ENCODE measurements at regions not wholly inside any gene's neighbourhood (a gene's known extent, or its start where the extent isn't known, plus 50 kb on each side); places are given as distances from the start of the nearest gene placed in this dataset.

DNA sequence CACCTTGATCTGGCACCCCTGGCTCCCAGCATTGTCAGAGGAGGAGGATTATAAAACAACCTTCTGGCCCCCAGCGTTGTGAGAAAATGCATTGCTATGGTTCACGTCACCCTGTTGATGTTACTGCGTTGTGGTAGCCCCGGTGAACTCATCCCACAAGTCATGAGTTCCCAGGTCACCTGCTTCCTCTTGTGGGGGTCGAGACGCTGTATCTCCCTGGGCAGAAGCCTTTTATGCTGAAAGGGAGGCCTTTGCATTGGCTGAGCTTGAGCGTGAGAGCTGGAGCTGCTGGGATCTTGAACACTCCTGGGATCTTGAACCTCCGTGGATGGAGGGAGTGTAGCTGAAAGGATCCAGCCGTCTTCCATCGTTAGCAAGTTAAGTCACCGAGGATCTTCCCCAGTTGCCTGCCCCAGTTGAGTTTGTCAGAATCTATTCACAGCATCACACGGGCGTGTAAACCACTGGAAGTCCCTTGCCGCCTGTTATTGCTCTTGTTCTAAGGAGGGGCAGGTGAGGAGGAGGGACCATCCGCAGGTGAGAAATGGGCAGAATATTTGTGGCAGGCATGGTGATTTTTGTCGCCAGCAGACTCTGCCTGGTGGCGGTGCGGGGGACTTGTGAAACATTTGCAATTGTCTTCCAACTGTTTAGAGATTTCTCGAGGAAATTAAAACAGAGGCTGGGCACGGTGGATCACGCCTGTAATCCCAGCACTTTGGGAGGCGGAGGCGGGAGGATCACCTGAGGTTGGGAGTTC, 299.9 kb downstream of the ASMT start:
- in situ Hi-C loops (cut with HindIII; ENCODE audit: low sequenced_read_pairs), result no loop called here

GRCh38 chrX:1918780-1919179, 303.9 kb downstream of the ASMT start:
- TF ChIP-seq, protein P1, sequence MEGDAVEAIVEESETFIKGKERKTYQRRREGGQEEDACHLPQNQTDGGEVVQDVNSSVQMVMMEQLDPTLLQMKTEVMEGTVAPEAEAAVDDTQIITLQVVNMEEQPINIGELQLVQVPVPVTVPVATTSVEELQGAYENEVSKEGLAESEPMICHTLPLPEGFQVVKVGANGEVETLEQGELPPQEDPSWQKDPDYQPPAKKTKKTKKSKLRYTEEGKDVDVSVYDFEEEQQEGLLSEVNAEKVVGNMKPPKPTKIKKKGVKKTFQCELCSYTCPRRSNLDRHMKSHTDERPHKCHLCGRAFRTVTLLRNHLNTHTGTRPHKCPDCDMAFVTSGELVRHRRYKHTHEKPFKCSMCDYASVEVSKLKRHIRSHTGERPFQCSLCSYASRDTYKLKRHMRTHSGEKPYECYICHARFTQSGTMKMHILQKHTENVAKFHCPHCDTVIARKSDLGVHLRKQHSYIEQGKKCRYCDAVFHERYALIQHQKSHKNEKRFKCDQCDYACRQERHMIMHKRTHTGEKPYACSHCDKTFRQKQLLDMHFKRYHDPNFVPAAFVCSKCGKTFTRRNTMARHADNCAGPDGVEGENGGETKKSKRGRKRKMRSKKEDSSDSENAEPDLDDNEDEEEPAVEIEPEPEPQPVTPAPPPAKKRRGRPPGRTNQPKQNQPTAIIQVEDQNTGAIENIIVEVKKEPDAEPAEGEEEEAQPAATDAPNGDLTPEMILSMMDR (IDR thresholded peaks at IDR 0.05; ENCODE audit: low read depth, low read length), result no peak
- no peak overlapping the region for H3K4me3 ChIP-seq (ENCODE audit: low read depth, low read length)
- DNase-seq (ENCODE audit: low read depth, low spot score), result no peak
- in situ Hi-C loops (cut with HindIII; ENCODE audit: low sequenced_read_pairs), result no loop called here

More for the DNA sequence above, 299.9 kb downstream of the ASMT start:
- DNase-seq (ENCODE audit: low read depth, low spot score), result no peak
- H3K4me3 ChIP-seq (ENCODE audit: low read depth, low read length), result no peak overlapping the region
- TF ChIP-seq, protein P1 (IDR thresholded peaks at IDR 0.05; ENCODE audit: low read depth, low read length), result no peak

- no peak overlapping the region for H3K4me3 ChIP-seq (ENCODE audit: low read depth, low read length)
- no peak for DNase-seq (ENCODE audit: low read depth, low spot score)
- TF ChIP-seq, protein P1 (IDR thresholded peaks at IDR 0.05; ENCODE audit: low read depth, low read length), result no peak
- in situ Hi-C loops (cut with HindIII; ENCODE audit: low sequenced_read_pairs), result no loop called here
Measured at GRCh38 chrX:1925053-1925481, 310.2 kb downstream of the ASMT start.

DNA sequence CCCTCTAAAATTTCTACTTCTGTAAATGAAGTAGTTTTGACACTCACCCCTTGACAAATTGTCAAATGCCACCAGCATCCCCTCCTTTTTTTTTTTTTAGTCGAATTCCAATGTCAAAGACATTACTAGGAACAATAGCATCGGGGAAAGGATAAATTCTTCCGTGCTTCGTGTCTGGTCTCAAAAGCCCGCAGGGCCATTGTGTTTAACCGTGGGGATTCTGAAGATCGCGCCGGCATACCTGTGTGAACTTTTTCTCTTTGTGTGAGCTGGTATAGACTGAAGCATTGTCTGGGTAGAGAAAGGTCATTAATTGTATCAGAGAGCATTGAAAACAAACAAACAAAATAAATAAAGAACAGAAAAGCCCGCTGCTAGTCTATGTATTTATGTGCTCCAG, 313.9 kb downstream of the ASMT start:
- H3K4me3 ChIP-seq (ENCODE audit: low read depth, low read length), result no peak overlapping the region
- TF ChIP-seq, protein P1 (IDR thresholded peaks at IDR 0.05; ENCODE audit: low read depth, low read length), result no peak
- in situ Hi-C loops (cut with HindIII; ENCODE audit: low sequenced_read_pairs), result no loop called here
- DNase-seq (ENCODE audit: low read depth, low spot score), result no peak

GRCh38 chrX:1932231-1932630, 317.4 kb downstream of the ASMT start:
- DNase-seq (ENCODE audit: low read depth, low spot score), result peak; percentile 54
- TF ChIP-seq, protein P1 (IDR thresholded peaks at IDR 0.05; ENCODE audit: low read depth, low read length), result no peak
- H3K4me3 ChIP-seq (ENCODE audit: low read depth, low read length), result no peak overlapping the region
- in situ Hi-C loops (cut with HindIII; ENCODE audit: low sequenced_read_pairs), result no loop called here

DNA sequence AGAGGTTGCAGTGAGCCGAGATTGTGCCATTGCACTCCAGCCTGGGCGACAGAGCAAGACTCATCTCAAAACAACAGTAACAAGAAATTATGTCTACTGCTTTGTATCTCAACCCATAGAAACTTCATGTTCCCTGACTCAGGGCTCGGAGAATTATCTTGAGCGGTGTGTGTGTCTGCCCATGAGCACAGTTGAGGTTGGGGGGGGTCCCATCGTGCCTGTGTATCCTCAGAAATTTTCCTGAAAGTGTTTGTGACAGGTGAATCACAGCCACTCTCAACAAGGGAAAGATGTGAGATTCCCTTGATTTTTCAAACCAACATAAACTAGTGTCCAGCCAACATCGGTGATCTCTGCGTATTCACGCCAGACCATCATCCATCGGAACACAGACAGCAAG, 319.1 kb downstream of the ASMT start:
- in situ Hi-C loops (cut with HindIII; ENCODE audit: low sequenced_read_pairs), result no loop called here
- no peak overlapping the region for H3K4me3 ChIP-seq (ENCODE audit: low read depth, low read length)
- TF ChIP-seq, protein P1 (IDR thresholded peaks at IDR 0.05; ENCODE audit: low read depth, low read length), result no peak
- DNase-seq (ENCODE audit: low read depth, low spot score), result no peak
